IMR-90 (cell line): ENCODE measurements at regions not wholly inside any gene's neighbourhood (a gene's known extent, or its start where the extent isn't known, plus 50 kb on each side); places are given as distances from the start of the nearest gene placed in this dataset.

Source experiments
- ATAC-seq: fragments of 200-7000 bp; cut with Tn5 transposase; 2 replicates; pipeline ENCODE4 v1.9.1; 2020; ENCODE audit warnings: low read depth, mild to moderate bottlenecking, moderate library complexity
- BruUV-seq: library from RNA; stranded (reverse); fragments of 400-500 nt; replicated peaks from 2 replicates; lab custom pipeline; 2021; lab: Mats Ljungman, UMichigan
- CTCF ChIA-PET: fragments of 300-600 bp; formaldehyde crosslinking; extraction: SDS; loops from one replicate; lab custom pipeline; 2021; ENCODE audit warnings: antibody characterized with exemption; lab: Yijun Ruan, JAX
- POLR2A ChIA-PET: fragments of 300-600 bp; sonication (Branson Sonifier 250); formaldehyde crosslinking; loops from one replicate; lab custom pipeline; 2022; ENCODE audit warnings: antibody characterized with exemption; ENCODE audit not compliant: unreplicated experiment; lab: Charles Lee
- DNase-seq: peaks from one replicate; pipeline ENCODE4 v3.0.0; 2013
- H2AFZ ChIP-seq: replicated peaks from 2 replicates; pipeline ENCODE3; 2013; ENCODE audit warnings: low read length, mild to moderate bottlenecking; ENCODE audit not compliant: poor library complexity
- H2AK5ac ChIP-seq: 2 replicates; pipeline ENCODE4 v1.6.1; 2013; ENCODE audit warnings: low read depth, low read length, inconsistent platforms
- H2AK9ac ChIP-seq: replicated peaks from 2 replicates; pipeline ENCODE3; 2013; ENCODE audit warnings: mild to moderate bottlenecking, low read depth, low read length, moderate library complexity; ENCODE audit not compliant: poor library complexity
- H2BK120ac ChIP-seq: 2 replicates; pipeline ENCODE4 v1.6.1; 2013; ENCODE audit warnings: low read depth, low read length, inconsistent platforms
- H2BK15ac ChIP-seq: 3 replicates; pipeline ENCODE4 v1.6.1; 2013; ENCODE audit warnings: low read depth, low read length, inconsistent platforms
- H2BK20ac ChIP-seq: 2 replicates; pipeline ENCODE4 v1.6.1; 2013; ENCODE audit warnings: low read depth, mild to moderate bottlenecking, inconsistent platforms, low read length, moderate library complexity
- H2BK5ac ChIP-seq: 2 replicates; pipeline ENCODE4 v1.6.1; 2013; ENCODE audit warnings: mild to moderate bottlenecking, low read depth, low read length, inconsistent platforms; ENCODE audit not compliant: poor library complexity, severe bottlenecking
- H3K14ac ChIP-seq: replicated peaks from 2 replicates; pipeline ENCODE4 v1.6.1; 2013; ENCODE audit warnings: low read depth, low read length, inconsistent platforms
- H3K18ac ChIP-seq: 2 replicates; pipeline ENCODE4 v1.6.1; 2013; ENCODE audit warnings: low read depth, low read length, control low read depth
- H3K23ac ChIP-seq: 2 replicates; pipeline ENCODE4 v1.6.1; 2013; ENCODE audit warnings: low read depth, low read length, inconsistent platforms
- H3K27ac ChIP-seq: 2 replicates; pipeline ENCODE4 v1.5.1; 2013; ENCODE audit warnings: mild to moderate bottlenecking, control low read depth, low read length; ENCODE audit not compliant: insufficient read depth
- H3K27me3 ChIP-seq: 2 replicates; pipeline ENCODE4 v1.6.1; 2013; ENCODE audit warnings: low read length; ENCODE audit not compliant: control insufficient read depth, insufficient read depth
- H3K36me3 ChIP-seq: 2 replicates; pipeline ENCODE4 v1.6.1; 2013; ENCODE audit warnings: low read length, mixed read lengths; ENCODE audit not compliant: control insufficient read depth, insufficient read depth
- H3K4ac ChIP-seq: 2 replicates; pipeline ENCODE4 v1.6.1; 2013; ENCODE audit warnings: low read depth, low read length, inconsistent platforms
- H3K4me1 ChIP-seq: 2 replicates; pipeline ENCODE4 v1.6.1; 2013; ENCODE audit warnings: low read length, mixed read lengths; ENCODE audit not compliant: control insufficient read depth, insufficient read depth
- H3K4me2 ChIP-seq: 2 replicates; pipeline ENCODE4 v1.6.1; 2013; ENCODE audit warnings: low read depth, mild to moderate bottlenecking, control low read depth, low read length, moderate library complexity
- H3K4me3 ChIP-seq: 2 replicates; pipeline ENCODE4 v1.5.1; 2013; ENCODE audit warnings: low read depth, mild to moderate bottlenecking, control low read depth, low read length, moderate library complexity; ENCODE audit not compliant: insufficient read depth
- H3K56ac ChIP-seq: 2 replicates; pipeline ENCODE4 v1.6.1; 2013; ENCODE audit warnings: low read length, inconsistent platforms; ENCODE audit not compliant: insufficient read depth; ENCODE audit errors: extremely low read depth
- H3K79me1 ChIP-seq, 2 experiments: 2 replicates each; pipeline ENCODE4 v1.6.1; 2013; ENCODE audit warnings: low read length in 2 of 2, inconsistent platforms in 1 of 2, low read depth in 1 of 2
- H3K9ac ChIP-seq: 2 replicates; pipeline ENCODE4 v1.6.1; 2013; ENCODE audit warnings: low read depth, low read length, control low read depth
- H3K9me1 ChIP-seq: 2 replicates; pipeline ENCODE4 v1.6.1; 2013; ENCODE audit warnings: low read length, inconsistent platforms; ENCODE audit not compliant: insufficient read depth
- H3K9me3 ChIP-seq: 2 replicates; pipeline ENCODE4 v1.6.1; 2013; ENCODE audit warnings: low read length; ENCODE audit not compliant: control insufficient read depth, insufficient read depth
- H4K20me1 ChIP-seq: 2 replicates; pipeline ENCODE4 v1.6.1; 2013; ENCODE audit warnings: low read length, inconsistent platforms; ENCODE audit not compliant: insufficient read depth
- H4K5ac ChIP-seq: 2 replicates; pipeline ENCODE4 v1.6.1; 2013; ENCODE audit warnings: mild to moderate bottlenecking, low read depth, low read length, control low read depth
- H4K8ac ChIP-seq, 2 experiments: 2 replicates each; pipeline ENCODE4 v1.6.1; 2013; ENCODE audit warnings: low read depth in 2 of 2, low read length in 2 of 2, control low read depth in 1 of 2, inconsistent platforms in 1 of 2
- H4K91ac ChIP-seq: 2 replicates; pipeline ENCODE4 v1.6.1; 2013; ENCODE audit warnings: low read depth, low read length, inconsistent platforms; ENCODE audit not compliant: insufficient read depth
- CEBPB ChIP-seq: IDR thresholded peaks from 2 replicates; pipeline ENCODE4 v1.6.1; 2012; ENCODE audit warnings: low read depth, low read length, improper control_type of control experiment
- FOS ChIP-seq: fragments of 150-350 bp; IDR thresholded peaks from 2 replicates; pipeline ENCODE4 v1.6.1; 2016; ENCODE audit warnings: low read depth, low read length
- WGBS, 2 experiments: methylation state at CpG; one replicate each; pipeline versions ENCODE4 v1.1.5 to v1.1.7; 2013; ENCODE audit warnings: missing lambda C conversion rate in 2 of 2; ENCODE audit not compliant: insufficient read length in 1 of 2; ENCODE audit errors: extremely low coverage in 2 of 2; 5-methylcytosine and 5-hydroxymethylcytosine counted together
- dilution Hi-C: fragments of 300-500 bp; cut with HindIII; formaldehyde crosslinking; loops from one replicate; pipeline ENCODE4 v1.14.3; 2018; ENCODE audit warnings: low sequenced_read_pairs; ENCODE audit not compliant: unreplicated experiment
- in situ Hi-C: fragments of 300-500 bp; cut with MboI; formaldehyde crosslinking; loops from 3 replicates; pipeline ENCODE4 v1.14.3; 2019; ENCODE audit warnings: low sequenced_read_pairs, inconsistent platforms, mixed read lengths
- intact Hi-C: fragments of 100-400 bp; cut with micrococcal nuclease; formaldehyde crosslinking; loops from 2 replicates; pipeline ENCODE4 v1.10.0; 2022

GRCh38 chr15:95812491-95812890 lies 518.0 kb upstream of the NR2F2 start:
- no peak overlapping the region for H3K14ac ChIP-seq
- H3K4ac ChIP-seq, result no peak overlapping the region
- no TSS peak for BruUV-seq
- no peak overlapping the region for H2BK120ac ChIP-seq
- no peak overlapping the region for H2AK9ac ChIP-seq
- no peak overlapping the region for H3K56ac ChIP-seq
- no peak overlapping the region for H3K23ac ChIP-seq
- no peak overlapping the region for H2AK5ac ChIP-seq
- no peak overlapping the region for H4K91ac ChIP-seq
- dilution Hi-C loops (no loop called here), in situ Hi-C loops (no loop called here), intact Hi-C loops (no loop called here)
- no peak overlapping the region for H2BK20ac ChIP-seq
- no peak overlapping the region for H2AFZ ChIP-seq
- H4K20me1 ChIP-seq, result no peaks in the 10 kb centered on the region
- TF ChIP-seq FOS, result peak; percentile 8; the same call in 1 of the 2 replicates
- no peak for TF ChIP-seq CEBPB
- POLR2A ChIA-PET, result no interaction called here
- H3K27me3 ChIP-seq, result no peaks in the 10 kb centered on the region
- no peak overlapping the region for H3K27ac ChIP-seq
- H3K9ac ChIP-seq, result no peak overlapping the region
- no peaks in the 10 kb centered on the region for H3K9me3 ChIP-seq
- no peak overlapping the region for H3K18ac ChIP-seq
- no peak overlapping the region for H4K8ac ChIP-seq
- H4K5ac ChIP-seq, result no peak overlapping the region
- no peak overlapping the region for H3K4me2 ChIP-seq
- CTCF ChIA-PET, result no interaction called here
- H3K36me3 ChIP-seq, result no peaks in the 10 kb centered on the region
- no peaks in the 10 kb centered on the region for H3K79me1 ChIP-seq
- 80 to 100% methylated on average over 1 of the region's 2 CpGs for WGBS, 2 experiments
- no peaks in the 10 kb centered on the region for H3K4me1 ChIP-seq
- ATAC-seq (no peak), DNase-seq (peak; percentile 30)
- peaks cover 3% of the 10 kb centered on the region; the same call in 1 of the 2 replicates for H3K9me1 ChIP-seq
- H2BK5ac ChIP-seq, result no peak overlapping the region
- no peak overlapping the region for H2BK15ac ChIP-seq
- no peak overlapping the region for H3K4me3 ChIP-seq
